ENCODE measurements at regions not wholly inside any gene's neighbourhood (a gene's known extent, or its start where the extent isn't known, plus 50 kb on each side); places are given as distances from the start of the nearest gene placed in this dataset.

DNA sequence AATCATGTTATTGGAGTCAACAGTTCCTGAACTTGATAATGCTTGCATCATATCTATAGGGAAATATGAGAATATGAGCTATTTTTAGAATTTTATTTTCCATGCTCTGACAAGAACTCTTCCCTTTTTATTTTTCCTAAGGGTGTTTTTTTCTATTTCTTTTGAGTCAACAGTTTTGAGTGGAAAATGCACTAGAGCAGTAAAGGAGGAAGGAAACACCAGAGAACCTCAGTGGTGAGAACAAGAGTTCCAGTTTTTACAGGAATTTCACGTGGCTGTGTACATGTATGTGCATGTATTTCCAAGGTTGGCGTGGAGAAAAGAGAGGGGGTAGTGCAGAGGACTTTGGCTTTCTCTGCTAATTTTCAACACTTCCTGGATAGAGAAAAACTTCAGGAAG, 63.6 kb upstream of the TNFSF18 start:
- in situ Hi-C loops (cut with MboI): no loop called here
- Histone ChIP-seq H3K9me1 (ENCODE audit: control insufficient read depth, insufficient read depth, low read length) (no peaks in the 10 kb centered on the region), H3K9me3 (replicated peaks; ENCODE audit: control insufficient read depth, insufficient read depth, low read depth, low read length) (no peaks in the 10 kb centered on the region), H4K20me1 (replicated peaks; ENCODE audit: control insufficient read depth, insufficient read depth, low read length) (no peaks in the 10 kb centered on the region), H3K36me3 (ENCODE audit: control insufficient read depth, insufficient read depth, low read length) (no peaks in the 10 kb centered on the region), H3K4me3 (no peak overlapping the region), H3K9ac (ENCODE audit: insufficient read depth in 1 of 2, low read depth in 2 of 2, low read length in 2 of 2) (no peak overlapping the region), H3K4me2 (ENCODE audit: insufficient read depth, low read length) (no peak overlapping the region), H3K27me3 (ENCODE audit: control insufficient read depth in 2 of 2, insufficient read depth in 2 of 2, low read length in 2 of 2) (no peaks in the 10 kb centered on the region), H2AFZ (ENCODE audit: low read depth, low read length) (no peak overlapping the region), H3K79me2 (ENCODE audit: control insufficient read depth, insufficient read depth, low read length) (no peaks in the 10 kb centered on the region), H3K27ac (ENCODE audit: extremely low read depth, low read depth, low read length) (no peak overlapping the region), H3K4me1 (replicated peaks in 1 of 2; ENCODE audit: control insufficient read depth in 2 of 2, insufficient read depth in 2 of 2, low read length in 2 of 2) (no peaks in the 10 kb centered on the region)
- POLR2A ChIA-PET: no interaction called here
- CTCF ChIA-PET (ENCODE audit: low intra/inter-chr PET ratio): no interaction called here
- TF ChIP-seq, protein P1, sequence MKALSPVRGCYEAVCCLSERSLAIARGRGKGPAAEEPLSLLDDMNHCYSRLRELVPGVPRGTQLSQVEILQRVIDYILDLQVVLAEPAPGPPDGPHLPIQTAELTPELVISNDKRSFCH (CRISPR knock-in tag; IDR thresholded peaks at IDR 0.05): no peak
- TF ChIP-seq, protein P1 (tag; IDR thresholded peaks at IDR 0.05): no peak
- TF ChIP-seq EWSR1 (IDR thresholded peaks at IDR 0.05; ENCODE audit: borderline replicate concordance, low read depth, partially characterized antibody): no peak
- TF ChIP-seq, protein P2, sequence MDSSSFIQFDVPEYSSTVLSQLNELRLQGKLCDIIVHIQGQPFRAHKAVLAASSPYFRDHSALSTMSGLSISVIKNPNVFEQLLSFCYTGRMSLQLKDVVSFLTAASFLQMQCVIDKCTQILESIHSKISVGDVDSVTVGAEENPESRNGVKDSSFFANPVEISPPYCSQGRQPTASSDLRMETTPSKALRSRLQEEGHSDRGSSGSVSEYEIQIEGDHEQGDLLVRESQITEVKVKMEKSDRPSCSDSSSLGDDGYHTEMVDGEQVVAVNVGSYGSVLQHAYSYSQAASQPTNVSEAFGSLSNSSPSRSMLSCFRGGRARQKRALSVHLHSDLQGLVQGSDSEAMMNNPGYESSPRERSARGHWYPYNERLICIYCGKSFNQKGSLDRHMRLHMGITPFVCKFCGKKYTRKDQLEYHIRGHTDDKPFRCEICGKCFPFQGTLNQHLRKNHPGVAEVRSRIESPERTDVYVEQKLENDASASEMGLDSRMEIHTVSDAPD (CRISPR knock-in tag; IDR thresholded peaks at IDR 0.05): no peak
- TF ChIP-seq, protein P3, sequence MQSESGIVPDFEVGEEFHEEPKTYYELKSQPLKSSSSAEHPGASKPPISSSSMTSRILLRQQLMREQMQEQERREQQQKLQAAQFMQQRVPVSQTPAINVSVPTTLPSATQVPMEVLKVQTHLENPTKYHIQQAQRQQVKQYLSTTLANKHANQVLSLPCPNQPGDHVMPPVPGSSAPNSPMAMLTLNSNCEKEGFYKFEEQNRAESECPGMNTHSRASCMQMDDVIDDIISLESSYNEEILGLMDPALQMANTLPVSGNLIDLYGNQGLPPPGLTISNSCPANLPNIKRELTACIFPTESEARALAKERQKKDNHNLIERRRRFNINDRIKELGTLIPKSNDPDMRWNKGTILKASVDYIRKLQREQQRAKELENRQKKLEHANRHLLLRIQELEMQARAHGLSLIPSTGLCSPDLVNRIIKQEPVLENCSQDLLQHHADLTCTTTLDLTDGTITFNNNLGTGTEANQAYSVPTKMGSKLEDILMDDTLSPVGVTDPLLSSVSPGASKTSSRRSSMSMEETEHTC (IDR thresholded peaks at IDR 0.05): no peak
- TF ChIP-seq, protein P4, sequence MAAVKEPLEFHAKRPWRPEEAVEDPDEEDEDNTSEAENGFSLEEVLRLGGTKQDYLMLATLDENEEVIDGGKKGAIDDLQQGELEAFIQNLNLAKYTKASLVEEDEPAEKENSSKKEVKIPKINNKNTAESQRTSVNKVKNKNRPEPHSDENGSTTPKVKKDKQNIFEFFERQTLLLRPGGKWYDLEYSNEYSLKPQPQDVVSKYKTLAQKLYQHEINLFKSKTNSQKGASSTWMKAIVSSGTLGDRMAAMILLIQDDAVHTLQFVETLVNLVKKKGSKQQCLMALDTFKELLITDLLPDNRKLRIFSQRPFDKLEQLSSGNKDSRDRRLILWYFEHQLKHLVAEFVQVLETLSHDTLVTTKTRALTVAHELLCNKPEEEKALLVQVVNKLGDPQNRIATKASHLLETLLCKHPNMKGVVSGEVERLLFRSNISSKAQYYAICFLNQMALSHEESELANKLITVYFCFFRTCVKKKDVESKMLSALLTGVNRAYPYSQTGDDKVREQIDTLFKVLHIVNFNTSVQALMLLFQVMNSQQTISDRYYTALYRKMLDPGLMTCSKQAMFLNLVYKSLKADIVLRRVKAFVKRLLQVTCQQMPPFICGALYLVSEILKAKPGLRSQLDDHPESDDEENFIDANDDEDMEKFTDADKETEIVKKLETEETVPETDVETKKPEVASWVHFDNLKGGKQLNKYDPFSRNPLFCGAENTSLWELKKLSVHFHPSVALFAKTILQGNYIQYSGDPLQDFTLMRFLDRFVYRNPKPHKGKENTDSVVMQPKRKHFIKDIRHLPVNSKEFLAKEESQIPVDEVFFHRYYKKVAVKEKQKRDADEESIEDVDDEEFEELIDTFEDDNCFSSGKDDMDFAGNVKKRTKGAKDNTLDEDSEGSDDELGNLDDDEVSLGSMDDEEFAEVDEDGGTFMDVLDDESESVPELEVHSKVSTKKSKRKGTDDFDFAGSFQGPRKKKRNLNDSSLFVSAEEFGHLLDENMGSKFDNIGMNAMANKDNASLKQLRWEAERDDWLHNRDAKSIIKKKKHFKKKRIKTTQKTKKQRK (IDR thresholded peaks at IDR 0.05; ENCODE audit: borderline replicate concordance, low read depth, low read length): no peak
- TF ChIP-seq EP300 (IDR thresholded peaks at IDR 0.05; ENCODE audit: low read length): no peak
- DNase-seq (ENCODE audit: extremely low read depth in 1 of 4, low spot score in 3 of 4) (no peak), FAIRE-seq (no peak), ATAC-seq (no peak)
- BruUV-seq (replicated peaks): no TSS peak
- WGBS (ENCODE audit: insufficient coverage, low coverage, missing lambda C conversion rate): 0% methylated on average over 2 of the region's 2 CpGs
- intact Hi-C loops (cut with micrococcal nuclease): no loop called here

All from K562 (cell line).